Gastrocnemius medialis (tissue), 4 donors: ENCODE measurements at regions not wholly inside any gene's neighbourhood (a gene's known extent, or its start where the extent isn't known, plus 50 kb on each side); places are given as distances from the start of the nearest gene placed in this dataset.

ENCODE experiments used
- ATAC-seq, 2 donors: fragments of 150-250 bp; one replicate each; pipeline ENCODE4 v1.9.1; 2016
- DNase-seq, 2 donors: peaks; one replicate each; pipeline ENCODE4 v3.0.0-alpha.2; 2019
- H3K27ac ChIP-seq, 4 donors: fragments of 200-600 bp; sonication (generic); 1 replicate in 1 of 4; 2 replicates in 3 of 4; pipeline ENCODE4 v1.5.1; 2016 to 2018; ENCODE audit warnings: mild to moderate bottlenecking in 2 of 4, moderate library complexity in 1 of 4
- H3K27me3 ChIP-seq, 3 donors: fragments of 200-600 bp; sonication (generic) in 2 of 3; 1 replicate in 1 of 3; 2 replicates in 2 of 3; pipeline versions ENCODE4 v1.5.1 to v1.6.0; 2016 to 2019; ENCODE audit warnings: mild to moderate bottlenecking in 1 of 3, moderate library complexity in 1 of 3
- H3K36me3 ChIP-seq, 2 donors: fragments of 200-600 bp; sonication (generic) in 1 of 2; one replicate each; pipeline ENCODE4 v1.5.1; 2017 to 2018
- H3K4me1 ChIP-seq, 2 donors: fragments of 200-600 bp; sonication (generic) in 1 of 2; one replicate each; pipeline ENCODE4 v1.5.1; 2016 to 2017; ENCODE audit warnings: mild to moderate bottlenecking in 2 of 2
- H3K4me3 ChIP-seq, 4 donors: fragments of 200-600 bp; sonication (generic) in 3 of 4; 1 replicate in 1 of 4; 2 replicates in 3 of 4; pipeline ENCODE4 v1.5.1; 2016 to 2019; ENCODE audit warnings: mild to moderate bottlenecking in 2 of 4
- H3K9me3 ChIP-seq, 3 donors: fragments of 200-600 bp; sonication (generic) in 2 of 3; 1 replicate in 1 of 3; 2 replicates in 2 of 3; pipeline ENCODE4 v1.5.1; 2016 to 2019
- POLR2A ChIP-seq, 2 donors: fragments of 450-650 bp; IDR thresholded peaks; one replicate each; pipeline ENCODE4 v1.6.1; 2017; ENCODE audit warnings: antibody characterized with exemption in 2 of 2, mild to moderate bottlenecking in 2 of 2, moderate library complexity in 2 of 2
- in situ Hi-C, 4 donors: fragments of 200-750 bp; cut with MboI; loops; one replicate each; pipeline versions ENCODE4 v1.15.0 to v1.8.0; 2017; ENCODE audit warnings: low sequenced_read_pairs in 4 of 4
- intact Hi-C: fragments of 100-400 bp; cut with DNase I; formaldehyde crosslinking; loops from one replicate; pipeline ENCODE4 v1.15.1; 2023; ENCODE audit warnings: low total_unique reads
- TF ChIP-seq, protein P1 (sequence below), 5 experiments: fragments of 450-650 bp in 3 of 5; fragments of 200-600 bp in 2 of 5; sonication (generic) in 2 of 5; IDR thresholded peaks in 4 of 5; conservative IDR thresholded peaks in 1 of 5; 1 replicate in 4 of 5; 2 replicates in 1 of 5; pipeline ENCODE4 v1.5.1; 2016 to 2019; ENCODE audit warnings: antibody characterized with exemption in 5 of 5, mild to moderate bottlenecking in 3 of 5, moderate library complexity in 3 of 5

- Histone ChIP-seq H3K4me1 (no peaks in the 10 kb centered on the region), H3K4me3 (no peak overlapping the region), H3K36me3 (no peaks in the 10 kb centered on the region), H3K27me3 (no peaks in the 10 kb centered on the region), H3K27ac (peak overlapping the region in 3 of 4 donors; percentile 1 to 8 (median 3)), H3K9me3 (no peaks in the 10 kb centered on the region)
- in situ Hi-C loops: no loop called here
- DNase-seq: no peak
- ATAC-seq: no peak
- no peak for TF ChIP-seq POLR2A (IDR thresholded peaks at IDR 0.05)
- TF ChIP-seq, protein P1, sequence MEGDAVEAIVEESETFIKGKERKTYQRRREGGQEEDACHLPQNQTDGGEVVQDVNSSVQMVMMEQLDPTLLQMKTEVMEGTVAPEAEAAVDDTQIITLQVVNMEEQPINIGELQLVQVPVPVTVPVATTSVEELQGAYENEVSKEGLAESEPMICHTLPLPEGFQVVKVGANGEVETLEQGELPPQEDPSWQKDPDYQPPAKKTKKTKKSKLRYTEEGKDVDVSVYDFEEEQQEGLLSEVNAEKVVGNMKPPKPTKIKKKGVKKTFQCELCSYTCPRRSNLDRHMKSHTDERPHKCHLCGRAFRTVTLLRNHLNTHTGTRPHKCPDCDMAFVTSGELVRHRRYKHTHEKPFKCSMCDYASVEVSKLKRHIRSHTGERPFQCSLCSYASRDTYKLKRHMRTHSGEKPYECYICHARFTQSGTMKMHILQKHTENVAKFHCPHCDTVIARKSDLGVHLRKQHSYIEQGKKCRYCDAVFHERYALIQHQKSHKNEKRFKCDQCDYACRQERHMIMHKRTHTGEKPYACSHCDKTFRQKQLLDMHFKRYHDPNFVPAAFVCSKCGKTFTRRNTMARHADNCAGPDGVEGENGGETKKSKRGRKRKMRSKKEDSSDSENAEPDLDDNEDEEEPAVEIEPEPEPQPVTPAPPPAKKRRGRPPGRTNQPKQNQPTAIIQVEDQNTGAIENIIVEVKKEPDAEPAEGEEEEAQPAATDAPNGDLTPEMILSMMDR (IDR thresholded peaks at IDR 0.05 in 4 of 5, conservative IDR thresholded peaks at IDR 0.05 in 1 of 5): no peak
- intact Hi-C loops: no loop called here
Measured at GRCh38 chr15:95416576-95416975, 913.9 kb upstream of the NR2F2 start.

GRCh38 chr15:95417761-95418160 lies 912.7 kb upstream of the NR2F2 start:
- ATAC-seq (no peak), DNase-seq (no peak)
- TF ChIP-seq POLR2A (IDR thresholded peaks at IDR 0.05): no peak
- no peaks in the 10 kb centered on the region for H3K4me1 ChIP-seq
- intact Hi-C loops: no loop called here
- H3K36me3 ChIP-seq: no peaks in the 10 kb centered on the region
- no peaks in the 10 kb centered on the region for H3K9me3 ChIP-seq
- H3K27me3 ChIP-seq: no peaks in the 10 kb centered on the region
- in situ Hi-C loops: no loop called here
- no peak overlapping the region for H3K4me3 ChIP-seq
- H3K27ac ChIP-seq: peak overlapping the region in 2 of 4 donors; percentile 8 to 18

DNA sequence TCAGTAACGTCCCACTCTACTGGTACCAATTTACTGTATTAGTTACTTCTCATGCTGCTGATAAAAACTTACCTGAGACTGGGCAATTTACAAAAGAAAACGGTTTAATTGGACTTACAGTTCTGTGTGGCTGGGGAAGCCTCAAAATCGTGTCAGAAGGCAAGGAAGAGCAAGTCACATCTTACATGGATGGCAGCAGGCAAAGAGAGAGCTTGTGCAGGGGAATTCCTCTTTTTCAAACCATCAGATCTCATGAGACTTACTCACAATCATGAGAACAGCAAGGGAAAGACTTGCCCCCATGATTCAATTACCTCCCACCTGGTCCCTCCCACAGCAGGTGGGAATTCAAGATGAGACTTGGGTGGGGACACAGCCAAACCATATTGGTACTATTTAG lies 908.2 kb upstream of the NR2F2 start:
- no peak for ATAC-seq
- intact Hi-C loops (no loop called here), in situ Hi-C loops (no loop called here)
- H3K9me3 ChIP-seq: no peaks in the 10 kb centered on the region
- no peaks in the 10 kb centered on the region for H3K36me3 ChIP-seq
- H3K27me3 ChIP-seq: no peaks in the 10 kb centered on the region
- DNase-seq: no peak
- no peaks in the 10 kb centered on the region for H3K4me1 ChIP-seq
- no peak for TF ChIP-seq POLR2A (IDR thresholded peaks at IDR 0.05)
- TF ChIP-seq, protein P1 (IDR thresholded peaks at IDR 0.05 in 4 of 5, conservative IDR thresholded peaks at IDR 0.05 in 1 of 5): no peak
- no peak overlapping the region for H3K4me3 ChIP-seq
- H3K27ac ChIP-seq: no peak overlapping the region

- ATAC-seq (no peak), DNase-seq (no peak)
- H3K4me3 ChIP-seq: no peak overlapping the region
- H3K27ac ChIP-seq: no peak overlapping the region
- H3K27me3 ChIP-seq: no peaks in the 10 kb centered on the region
- intact Hi-C loops: no loop called here
- H3K36me3 ChIP-seq: no peaks in the 10 kb centered on the region
- H3K9me3 ChIP-seq: no peaks in the 10 kb centered on the region
- peaks cover 0 to 6% of the 10 kb centered on the region in 2 donors for H3K4me1 ChIP-seq
- in situ Hi-C loops: no loop called here
- TF ChIP-seq, protein P1 (IDR thresholded peaks at IDR 0.05 in 4 of 5, conservative IDR thresholded peaks at IDR 0.05 in 1 of 5): no peak
- no peak for TF ChIP-seq POLR2A (IDR thresholded peaks at IDR 0.05)
Measured at GRCh38 chr15:95425859-95426258, 904.6 kb upstream of the NR2F2 start.

DNA sequence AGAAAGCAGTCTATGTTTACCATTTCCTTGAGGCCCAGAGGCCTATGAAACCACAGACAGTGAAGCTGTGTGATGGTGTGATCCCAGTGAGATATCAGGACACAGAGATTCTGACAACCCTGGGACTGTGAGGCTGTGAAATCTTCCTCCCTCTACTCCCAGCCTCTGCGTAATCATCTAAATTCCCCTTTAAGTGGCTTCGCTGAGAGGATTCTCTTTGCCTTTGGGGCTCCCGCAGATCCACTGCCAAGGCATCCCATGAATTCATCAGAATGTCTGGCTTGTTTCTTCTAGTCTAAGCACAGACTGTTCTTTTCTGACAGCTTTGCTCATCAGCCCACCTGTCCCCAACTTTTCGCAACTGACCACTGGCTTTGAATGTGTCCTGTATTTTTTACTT lies 901.2 kb upstream of the NR2F2 start:
- in situ Hi-C loops: no loop called here
- TF ChIP-seq, protein P1 (IDR thresholded peaks at IDR 0.05 in 4 of 5, conservative IDR thresholded peaks at IDR 0.05 in 1 of 5): no peak
- TF ChIP-seq POLR2A (IDR thresholded peaks at IDR 0.05): no peak
- Histone ChIP-seq H3K4me1 (peaks cover 0 to 18% of the 10 kb centered on the region in 2 donors), H3K4me3 (no peak overlapping the region), H3K36me3 (no peaks in the 10 kb centered on the region), H3K27ac (peak overlapping the region in 1 of 4 donors; percentile 38), H3K27me3 (no peaks in the 10 kb centered on the region), H3K9me3 (no peaks in the 10 kb centered on the region)
- intact Hi-C loops: no loop called here
- DNase-seq: peak in 1 of 2 donors; percentile 48
- ATAC-seq: peak; percentile 75 to 91
